Astrocyte (in vitro differentiated cells and primary cell): ENCODE measurements at regions not wholly inside any gene's neighbourhood (a gene's known extent, or its start where the extent isn't known, plus 50 kb on each side); places are given as distances from the start of the nearest gene placed in this dataset.

Experiments used
- CTCF ChIP-seq: IDR thresholded peaks from 2 replicates; pipeline ENCODE4 v1.5.1; 2011; ENCODE audit warnings: low read depth, mild to moderate bottlenecking, inconsistent platforms, low read length, moderate library complexity; ENCODE audit not compliant: insufficient read depth
- EZH2 ChIP-seq: IDR thresholded peaks from 2 replicates; pipeline ENCODE4 v1.6.1; 2012; ENCODE audit warnings: mild to moderate bottlenecking, low read length, inconsistent platforms; ENCODE audit not compliant: insufficient read depth

- TF ChIP-seq CTCF (no peak), EZH2 (no peak)
Measured at GRCh38 chr10:37721100-37721499, 136.3 kb downstream of the ZNF248 start.
